Keratinocyte (primary cell): ENCODE measurements at regions not wholly inside any gene's neighbourhood (a gene's known extent, or its start where the extent isn't known, plus 50 kb on each side); places are given as distances from the start of the nearest gene placed in this dataset.

Experiments
- DNase-seq: peaks from one replicate; pipeline ENCODE4 v3.0.0-alpha.2; 2011; ENCODE audit warnings: low read depth, missing footprints, low spot score
- FAIRE-seq: peaks from 2 replicates; lab custom pipeline; 2011; peaks lifted over from hg19 to GRCh38; lab: Jason Lieb, UNC
- H2AFZ ChIP-seq: 2 replicates; pipeline ENCODE4 v1.6.0; 2012; ENCODE audit warnings: low read length, control low read depth, inconsistent platforms; ENCODE audit not compliant: control insufficient read depth
- H3K27ac ChIP-seq: 2 replicates; pipeline ENCODE4 v1.5.1; 2011; ENCODE audit warnings: low read length; ENCODE audit not compliant: control insufficient read depth, insufficient read depth
- H3K27me3 ChIP-seq: 3 replicates; pipeline ENCODE4 v1.6.0; 2011; ENCODE audit warnings: low read length; ENCODE audit not compliant: control insufficient read depth, insufficient read depth; ENCODE audit errors: extremely low read depth
- H3K36me3 ChIP-seq, 2 experiments: 2 replicates in 1 of 2; 3 replicates in 1 of 2; pipeline ENCODE4 v1.5.1; 2011; ENCODE audit warnings: low read length in 2 of 2, mild to moderate bottlenecking in 1 of 2; ENCODE audit not compliant: control insufficient read depth in 2 of 2, insufficient read depth in 2 of 2; ENCODE audit errors: extremely low read depth in 1 of 2
- H3K4me1 ChIP-seq: 3 replicates; pipeline ENCODE4 v1.5.1; 2011; ENCODE audit warnings: low read length; ENCODE audit not compliant: control insufficient read depth, insufficient read depth; ENCODE audit errors: extremely low read depth
- H3K4me2 ChIP-seq: 3 replicates; pipeline ENCODE4 v1.6.0; 2011; ENCODE audit warnings: low read depth, low read length; ENCODE audit not compliant: control insufficient read depth, insufficient read depth; ENCODE audit errors: extremely low read depth
- H3K4me3 ChIP-seq, 3 experiments: fragments of 200-600 bp in 1 of 3; sonication (generic) in 1 of 3; 2 replicates in 2 of 3; 3 replicates in 1 of 3; pipeline ENCODE4 v1.5.1; 2011 to 2016; ENCODE audit warnings: low read length in 3 of 3, mild to moderate bottlenecking in 3 of 3, control low read depth in 2 of 3, inconsistent platforms in 1 of 3, low read depth in 1 of 3, mixed read lengths in 1 of 3, mixed run types in 1 of 3, moderate library complexity in 1 of 3; ENCODE audit not compliant: control insufficient read depth in 2 of 3, insufficient read depth in 2 of 3; ENCODE audit errors: extremely low read depth in 1 of 3
- H3K79me2 ChIP-seq: 2 replicates; pipeline ENCODE4 v1.6.0; 2012; ENCODE audit warnings: low read length; ENCODE audit not compliant: control insufficient read depth, insufficient read depth
- H3K9ac ChIP-seq: 3 replicates; pipeline ENCODE4 v1.6.0; 2011; ENCODE audit warnings: low read length; ENCODE audit not compliant: control insufficient read depth, insufficient read depth; ENCODE audit errors: extremely low read depth
- H3K9me1 ChIP-seq: 3 replicates; pipeline ENCODE4 v1.6.0; 2011; ENCODE audit warnings: low read length; ENCODE audit not compliant: control insufficient read depth, insufficient read depth; ENCODE audit errors: extremely low read depth
- H3K9me3 ChIP-seq: 2 replicates; pipeline ENCODE4 v1.5.1; 2012; ENCODE audit warnings: low read depth, low read length; ENCODE audit not compliant: control insufficient read depth
- H4K20me1 ChIP-seq: 3 replicates; pipeline ENCODE4 v1.6.0; 2011; ENCODE audit warnings: low read length; ENCODE audit not compliant: control insufficient read depth, insufficient read depth; ENCODE audit errors: extremely low read depth
- CTCF ChIP-seq, 3 experiments: IDR thresholded peaks in 1 of 3; conservative IDR thresholded peaks in 1 of 3; optimal IDR thresholded peaks in 1 of 3; 2 replicates in 2 of 3; 3 replicates in 1 of 3; pipeline versions ENCODE3 to v1.5.1; 2011; ENCODE audit warnings: low read length in 3 of 3, mild to moderate bottlenecking in 3 of 3, moderate library complexity in 2 of 3, control low read depth in 1 of 3, inconsistent platforms in 1 of 3; ENCODE audit not compliant: insufficient read depth in 2 of 3; ENCODE audit errors: extremely low read depth in 1 of 3
- EZH2 ChIP-seq: IDR thresholded peaks from one replicate; pipeline ENCODE4 v1.6.1; 2012; ENCODE audit warnings: inconsistent platforms, mild to moderate bottlenecking, low read length, moderate library complexity
- dilution Hi-C: fragments of 300-500 bp; cut with MboI; formaldehyde crosslinking; loops from one replicate; pipeline ENCODE4 v1.7.0; 2020; ENCODE audit warnings: low sequenced_read_pairs; ENCODE audit not compliant: extremely low pct_ligation_motif_present

GRCh38 chr11:128040603-128041002 is 546.8 kb downstream of the ETS1 start:
- H3K79me2 ChIP-seq, result no peaks in the 10 kb centered on the region
- no peak overlapping the region for H3K27ac ChIP-seq
- no peaks in the 10 kb centered on the region for H3K9me1 ChIP-seq
- H2AFZ ChIP-seq, result no peak overlapping the region
- dilution Hi-C loops, result no loop called here
- no peak overlapping the region for H3K4me2 ChIP-seq
- no peaks in the 10 kb centered on the region for H3K27me3 ChIP-seq
- FAIRE-seq, result no peak
- no peak overlapping the region for H3K4me3 ChIP-seq
- TF ChIP-seq EZH2, result no peak
- no peak for TF ChIP-seq CTCF (optimal IDR thresholded peaks at IDR 0.05 in 1 of 3, IDR thresholded peaks at IDR 0.05 in 1 of 3, conservative IDR thresholded peaks at IDR 0.05 in 1 of 3; ENCODE audit: extremely low read depth in 1 of 3, insufficient read depth in 2 of 3, low read length in 3 of 3)
- H4K20me1 ChIP-seq, result no peaks in the 10 kb centered on the region
- H3K9me3 ChIP-seq, result no peaks in the 10 kb centered on the region
- H3K4me1 ChIP-seq, result no peaks in the 10 kb centered on the region
- DNase-seq, result no peak
- H3K9ac ChIP-seq, result no peak overlapping the region
- H3K36me3 ChIP-seq, result no peaks in the 10 kb centered on the region

- Histone ChIP-seq H3K4me2 (no peak overlapping the region), H3K4me3 (no peak overlapping the region), H3K79me2 (no peaks in the 10 kb centered on the region), H3K9ac (no peak overlapping the region), H3K9me3 (no peaks in the 10 kb centered on the region), H2AFZ (no peak overlapping the region), H3K36me3 (no peaks in the 10 kb centered on the region), H3K27ac (no peak overlapping the region), H3K4me1 (no peaks in the 10 kb centered on the region), H4K20me1 (no peaks in the 10 kb centered on the region), H3K9me1 (no peaks in the 10 kb centered on the region), H3K27me3 (no peaks in the 10 kb centered on the region)
- TF ChIP-seq EZH2 (no peak), CTCF (optimal IDR thresholded peaks at IDR 0.05 in 1 of 3, IDR thresholded peaks at IDR 0.05 in 1 of 3, conservative IDR thresholded peaks at IDR 0.05 in 1 of 3; ENCODE audit: extremely low read depth in 1 of 3, insufficient read depth in 2 of 3, low read length in 3 of 3) (no peak)
- DNase-seq (no peak), FAIRE-seq (peak; percentile 64)
- dilution Hi-C loops, result no loop called here
These were observed 548.0 kb downstream of the ETS1 start for GRCh38 chr11:128039140-128040021.
